GM12872 (cell line): ENCODE measurements at regions not wholly inside any gene's neighbourhood (a gene's known extent, or its start where the extent isn't known, plus 50 kb on each side); places are given as distances from the start of the nearest gene placed in this dataset.

ENCODE experiments used
- TF ChIP-seq, protein P1 (sequence below): IDR thresholded peaks from 3 replicates; pipeline ENCODE4 v1.5.1; 2011; ENCODE audit warnings: low read depth, mild to moderate bottlenecking, low read length, moderate library complexity; ENCODE audit not compliant: insufficient read depth

- TF ChIP-seq, protein P1, sequence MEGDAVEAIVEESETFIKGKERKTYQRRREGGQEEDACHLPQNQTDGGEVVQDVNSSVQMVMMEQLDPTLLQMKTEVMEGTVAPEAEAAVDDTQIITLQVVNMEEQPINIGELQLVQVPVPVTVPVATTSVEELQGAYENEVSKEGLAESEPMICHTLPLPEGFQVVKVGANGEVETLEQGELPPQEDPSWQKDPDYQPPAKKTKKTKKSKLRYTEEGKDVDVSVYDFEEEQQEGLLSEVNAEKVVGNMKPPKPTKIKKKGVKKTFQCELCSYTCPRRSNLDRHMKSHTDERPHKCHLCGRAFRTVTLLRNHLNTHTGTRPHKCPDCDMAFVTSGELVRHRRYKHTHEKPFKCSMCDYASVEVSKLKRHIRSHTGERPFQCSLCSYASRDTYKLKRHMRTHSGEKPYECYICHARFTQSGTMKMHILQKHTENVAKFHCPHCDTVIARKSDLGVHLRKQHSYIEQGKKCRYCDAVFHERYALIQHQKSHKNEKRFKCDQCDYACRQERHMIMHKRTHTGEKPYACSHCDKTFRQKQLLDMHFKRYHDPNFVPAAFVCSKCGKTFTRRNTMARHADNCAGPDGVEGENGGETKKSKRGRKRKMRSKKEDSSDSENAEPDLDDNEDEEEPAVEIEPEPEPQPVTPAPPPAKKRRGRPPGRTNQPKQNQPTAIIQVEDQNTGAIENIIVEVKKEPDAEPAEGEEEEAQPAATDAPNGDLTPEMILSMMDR = no peak
Observed at GRCh38 chr17:77783991-77784820, 174.3 kb upstream of the TNRC6C start.

DNA sequence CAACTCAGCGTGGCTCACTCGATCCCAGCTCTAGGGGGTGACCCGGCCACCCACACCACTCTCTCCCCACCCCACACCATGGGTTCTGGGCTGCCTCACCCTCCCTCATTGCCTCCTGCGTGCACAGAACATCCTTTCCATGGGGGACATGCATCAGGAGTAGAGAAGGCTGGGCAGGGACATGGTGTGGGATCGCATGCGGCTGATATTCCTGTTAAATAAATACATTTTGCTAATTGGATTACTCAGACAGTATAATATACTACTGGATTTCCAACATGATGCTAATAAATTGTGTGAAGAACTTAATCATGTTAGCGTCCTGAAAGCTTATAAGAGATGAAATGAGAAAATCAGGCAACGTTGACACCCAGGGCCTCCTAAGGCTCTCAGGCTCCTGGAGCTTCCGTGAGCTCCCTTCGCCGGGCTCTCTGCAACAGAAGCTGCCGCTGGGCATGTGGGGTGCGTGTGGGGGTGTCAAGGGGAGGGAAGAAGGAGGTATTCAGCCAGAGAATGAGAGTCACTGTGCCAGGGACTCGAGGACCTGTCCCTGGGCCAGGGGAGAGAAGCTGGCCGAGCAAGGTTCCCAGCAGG lies 173.1 kb upstream of the TNRC6C start:
- TF ChIP-seq, protein P1 = no peak

DNA sequence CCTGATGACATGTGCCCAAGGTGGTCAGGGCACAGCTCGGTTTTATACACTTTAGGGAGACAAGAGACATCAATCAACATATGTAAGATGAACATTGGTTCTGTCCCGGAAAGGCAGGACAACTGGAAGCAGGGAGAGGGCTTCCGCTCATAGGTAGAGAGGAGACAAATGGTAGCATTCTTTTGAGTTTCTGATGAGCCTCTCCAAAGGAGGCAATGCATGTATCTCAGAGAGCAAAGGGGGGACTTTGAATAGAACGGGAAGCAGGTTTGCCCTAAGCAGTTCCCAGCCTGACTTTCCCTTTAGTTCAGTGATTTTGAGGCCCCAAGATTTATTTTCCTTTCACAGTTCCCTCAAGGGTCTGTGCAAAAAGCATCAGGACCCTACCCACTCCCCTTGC lies 172.4 kb upstream of the TNRC6C start:
- TF ChIP-seq, protein P1 = no peak

DNA sequence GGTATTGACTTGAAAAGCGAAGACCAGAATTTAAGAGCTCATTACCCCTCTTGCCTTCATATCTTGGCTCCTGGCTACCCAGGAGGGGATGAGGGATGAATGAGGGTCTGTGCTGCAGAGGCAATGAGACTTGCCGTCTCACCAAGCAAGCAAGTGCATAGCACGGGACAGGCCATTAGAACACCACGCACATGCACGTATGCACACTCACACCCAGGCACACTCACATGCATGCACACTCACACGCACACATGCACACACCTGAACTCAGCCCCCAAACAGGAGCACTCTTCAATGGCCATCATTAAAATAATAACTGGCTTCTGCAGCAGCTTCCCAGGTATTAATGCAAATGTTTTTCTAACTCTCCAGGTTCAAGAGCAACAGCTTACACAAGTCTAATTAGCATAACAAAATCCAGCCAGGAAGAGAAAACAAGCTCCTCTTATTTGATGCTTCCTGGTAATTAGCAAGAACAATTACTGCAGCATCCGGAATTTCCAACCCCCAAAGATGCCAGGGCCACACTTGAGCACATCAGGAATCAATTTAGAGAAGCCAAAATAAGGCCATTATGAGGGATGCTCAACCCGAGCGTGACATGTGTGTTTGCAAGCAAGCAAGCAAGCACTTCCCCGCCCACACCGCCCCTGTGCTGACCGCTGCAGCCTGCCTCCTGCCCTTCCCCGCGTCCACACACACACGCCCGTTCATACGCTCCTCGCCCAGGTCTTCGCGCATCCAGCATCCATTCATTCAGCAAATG lies 171.6 kb upstream of the TNRC6C start:
- TF ChIP-seq, protein P1 = no peak

GRCh38 chr17:77790143-77790829 lies 168.2 kb upstream of the TNRC6C start:
- TF ChIP-seq, protein P1 = no peak

GRCh38 chr17:77792626-77793025 lies 165.9 kb upstream of the TNRC6C start:
- TF ChIP-seq, protein P1 = no peak
